ENCODE measurements at regions not wholly inside any gene's neighbourhood (a gene's known extent, or its start where the extent isn't known, plus 50 kb on each side); places are given as distances from the start of the nearest gene placed in this dataset.

GRCh38 chr4:8688908-8689445 is 96.4 kb downstream of the CPZ start:
- no peak for TF ChIP-seq FOXA1 (IDR thresholded peaks at IDR 0.05)
- TF ChIP-seq ARNT (IDR thresholded peaks at IDR 0.05), result no peak
- TF ChIP-seq ELF4 (IDR thresholded peaks at IDR 0.05), result no peak
- no peak for TF ChIP-seq NFRKB (IDR thresholded peaks at IDR 0.05)
- TF ChIP-seq BHLHE40 (IDR thresholded peaks at IDR 0.05; ENCODE audit: borderline replicate concordance), result no peak
- TF ChIP-seq FOXM1 (IDR thresholded peaks at IDR 0.05; ENCODE audit: borderline replicate concordance), result no peak
- TF ChIP-seq PKNOX1 (IDR thresholded peaks at IDR 0.05), result no peak
